Natural killer cell (primary cell): ENCODE measurements at regions not wholly inside any gene's neighbourhood (a gene's known extent, or its start where the extent isn't known, plus 50 kb on each side); places are given as distances from the start of the nearest gene placed in this dataset.

Source experiments
- ATAC-seq, 3 donors: fragments of 150-1000 bp in 2 of 3; fragments of 200-7000 bp in 1 of 3; cut with Tn5 transposase; 1 replicate in 1 of 3; 2 replicates in 2 of 3; pipeline ENCODE4 v1.10.0; 2021; ENCODE audit warnings: mild to moderate bottlenecking in 2 of 3, moderate library complexity in 2 of 3
- DNase-seq, 2 donors: peaks; one replicate each; pipeline versions ENCODE4 v3.0.0 to v3.0.0-alpha.2; 2013 to 2021; ENCODE audit warnings: mixed read lengths in 1 of 2
- H3K27ac ChIP-seq: one replicate; pipeline ENCODE4 v1.5.1; 2013; ENCODE audit warnings: mild to moderate bottlenecking, low read length
- H3K27me3 ChIP-seq: one replicate; pipeline ENCODE4 v1.6.1; 2013; ENCODE audit warnings: low read length; ENCODE audit not compliant: control insufficient read depth, insufficient read depth
- H3K36me3 ChIP-seq: one replicate; pipeline ENCODE4 v1.6.1; 2013; ENCODE audit warnings: low read length; ENCODE audit not compliant: control insufficient read depth, insufficient read depth
- H3K4me1 ChIP-seq: one replicate; pipeline ENCODE4 v1.6.1; 2013; ENCODE audit warnings: low read length; ENCODE audit not compliant: control insufficient read depth, insufficient read depth
- H3K4me3 ChIP-seq: one replicate; pipeline ENCODE4 v1.5.1; 2013; ENCODE audit warnings: low read length
- H3K9me3 ChIP-seq: one replicate; pipeline ENCODE4 v1.6.1; 2013; ENCODE audit warnings: low read length; ENCODE audit not compliant: control insufficient read depth, insufficient read depth
- H3K27ac Mint-ChIP-seq, 2 donors: one replicate each; pipeline ENCODE4 v1.8.0; 2022; ENCODE audit warnings: mild to moderate bottlenecking in 2 of 2, mixed read lengths in 2 of 2, moderate library complexity in 1 of 2
- H3K27me3 Mint-ChIP-seq, 2 donors: one replicate each; pipeline ENCODE4 v1.8.0; 2022; ENCODE audit warnings: low read depth in 2 of 2, mixed read lengths in 2 of 2
- H3K36me3 Mint-ChIP-seq: one replicate; pipeline ENCODE4 v1.8.0; 2022; ENCODE audit warnings: mixed read lengths
- H3K4me1 Mint-ChIP-seq, 2 donors: one replicate each; pipeline ENCODE4 v1.8.0; 2022; ENCODE audit warnings: mixed read lengths in 2 of 2
- H3K4me3 Mint-ChIP-seq: one replicate; pipeline ENCODE4 v1.8.0; 2022; ENCODE audit warnings: mild to moderate bottlenecking, moderate library complexity, mixed read lengths
- H3K9me3 Mint-ChIP-seq, 2 donors: one replicate each; pipeline ENCODE4 v1.8.0; 2022; ENCODE audit warnings: mixed read lengths in 2 of 2
- CTCF ChIP-seq: fragments of 200-600 bp; IDR thresholded peaks from one replicate; pipeline ENCODE4 v1.8.0; 2022; ENCODE audit warnings: antibody characterized with exemption
- WGBS: methylation state at CpG from one replicate; pipeline ENCODE4 v1.1.7; 2013; ENCODE audit warnings: missing lambda C conversion rate; ENCODE audit not compliant: insufficient coverage; 5-methylcytosine and 5-hydroxymethylcytosine counted together
- intact Hi-C: fragments of 100-400 bp; cut with micrococcal nuclease; formaldehyde crosslinking; loops from one replicate; pipeline ENCODE4 v1.14.2; 2022

GRCh38 chr5:52498607-52499006 lies 289.1 kb upstream of the ITGA1 start:
- TF ChIP-seq CTCF: no peak
- Mint-ChIP-seq H3K9me3 (peaks cover 2 to 7% of the 10 kb centered on the region in 2 donors), H3K4me3 (no peak overlapping the region), H3K27ac (no peak overlapping the region), H3K4me1 (no peaks in the 10 kb centered on the region), H3K27me3 (no peaks in the 10 kb centered on the region), H3K36me3 (peaks cover 8% of the 10 kb centered on the region)
- no peak for ATAC-seq
- no peak for DNase-seq
- intact Hi-C loops: no loop called here
- Histone ChIP-seq H3K36me3 (no peaks in the 10 kb centered on the region), H3K27me3 (no peaks in the 10 kb centered on the region), H3K27ac (no peak overlapping the region), H3K9me3 (no peaks in the 10 kb centered on the region), H3K4me1 (no peaks in the 10 kb centered on the region), H3K4me3 (no peak overlapping the region)

GRCh38 chr5:52502460-52502999 lies 285.2 kb upstream of the ITGA1 start:
- H3K4me3 ChIP-seq: no peak overlapping the region
- H3K9me3 ChIP-seq: no peaks in the 10 kb centered on the region
- Mint-ChIP-seq H3K4me3 (no peak overlapping the region), H3K9me3 (peaks cover 3 to 5% of the 10 kb centered on the region in 2 donors), H3K27me3 (peaks cover 0 to 3% of the 10 kb centered on the region in 2 donors), H3K36me3 (peaks cover 8% of the 10 kb centered on the region), H3K4me1 (no peaks in the 10 kb centered on the region), H3K27ac (no peak overlapping the region)
- no peak overlapping the region for H3K27ac ChIP-seq
- no peak for TF ChIP-seq CTCF
- H3K36me3 ChIP-seq: no peaks in the 10 kb centered on the region
- intact Hi-C loops: no loop called here
- DNase-seq (no peak), ATAC-seq (no peak)
- 93% methylated on average over 5 of the region's 5 CpGs for WGBS
- no peaks in the 10 kb centered on the region for H3K4me1 ChIP-seq
- no peaks in the 10 kb centered on the region for H3K27me3 ChIP-seq

GRCh38 chr5:52504584-52505240 lies 283.0 kb upstream of the ITGA1 start:
- intact Hi-C loops: no loop called here
- no peaks in the 10 kb centered on the region for H3K4me1 ChIP-seq
- DNase-seq (no peak), ATAC-seq (no peak)
- TF ChIP-seq CTCF: no peak
- H3K4me1 Mint-ChIP-seq: no peaks in the 10 kb centered on the region
- H3K27ac ChIP-seq: no peak overlapping the region
- no peaks in the 10 kb centered on the region for H3K36me3 ChIP-seq
- no peak overlapping the region for H3K4me3 ChIP-seq
- peaks cover 0 to 3% of the 10 kb centered on the region in 2 donors for H3K27me3 Mint-ChIP-seq
- H3K9me3 Mint-ChIP-seq: peaks cover 5 to 7% of the 10 kb centered on the region in 2 donors
- H3K4me3 Mint-ChIP-seq: peak overlapping the region; percentile 21
- peaks cover 8% of the 10 kb centered on the region for H3K36me3 Mint-ChIP-seq
- no CpG with 5 or more reads among the region's 6 CpGs for WGBS
- H3K27me3 ChIP-seq: no peaks in the 10 kb centered on the region
- no peaks in the 10 kb centered on the region for H3K9me3 ChIP-seq
- no peak overlapping the region for H3K27ac Mint-ChIP-seq

- no peak for ATAC-seq
- WGBS: 91% methylated on average over 18 of the region's 18 CpGs
- Histone ChIP-seq H3K36me3 (no peaks in the 10 kb centered on the region), H3K4me1 (no peaks in the 10 kb centered on the region), H3K9me3 (no peaks in the 10 kb centered on the region), H3K27me3 (no peaks in the 10 kb centered on the region), H3K27ac (no peak overlapping the region), H3K4me3 (no peak overlapping the region)
- intact Hi-C loops: no loop called here
- Mint-ChIP-seq H3K4me1 (no peaks in the 10 kb centered on the region), H3K27ac (no peak overlapping the region), H3K27me3 (no peaks in the 10 kb centered on the region), H3K4me3 (no peak overlapping the region), H3K36me3 (no peaks in the 10 kb centered on the region), H3K9me3 (peaks cover 14 to 18% of the 10 kb centered on the region in 2 donors)
- DNase-seq: no peak
- no peak for TF ChIP-seq CTCF
Measured at GRCh38 chr5:52517667-52518066, 270.0 kb upstream of the ITGA1 start.
